Upper lobe of left lung (tissue), 4 donors: ENCODE measurements at regions not wholly inside any gene's neighbourhood (a gene's known extent, or its start where the extent isn't known, plus 50 kb on each side); places are given as distances from the start of the nearest gene placed in this dataset.
"Not testable (repeated sequence)": the region's sequence is repeated elsewhere in the genome, so short reads cannot be mapped to it uniquely, and the experiment has no call there.

ENCODE experiments used
- EP300 ChIP-seq, 4 donors: sonication (generic); formaldehyde crosslinking; IDR thresholded peaks; one replicate each; pipeline ENCODE4 v1.5.1; 2017; ENCODE audit warnings: antibody characterized with exemption in 4 of 4, control low read depth in 2 of 4
- POLR2A ChIP-seq, 4 donors: fragments of 450-650 bp; IDR thresholded peaks; one replicate each; pipeline ENCODE4 v1.5.1; 2016 to 2017; ENCODE audit warnings: antibody characterized with exemption in 4 of 4, mild to moderate bottlenecking in 2 of 4
- POLR2AphosphoS5 ChIP-seq, 2 donors: sonication (generic); formaldehyde crosslinking; IDR thresholded peaks; one replicate each; pipeline ENCODE4 v1.5.1; 2017; ENCODE audit warnings: antibody characterized with exemption in 2 of 2
- TF ChIP-seq, protein P1 (sequence below), 6 experiments: fragments of 450-650 bp in 4 of 6; fragments of 200-600 bp in 2 of 6; sonication (generic) in 2 of 6; IDR thresholded peaks; one replicate each; pipeline ENCODE4 v1.5.1; 2016 to 2019; ENCODE audit warnings: antibody characterized with exemption in 6 of 6

DNA sequence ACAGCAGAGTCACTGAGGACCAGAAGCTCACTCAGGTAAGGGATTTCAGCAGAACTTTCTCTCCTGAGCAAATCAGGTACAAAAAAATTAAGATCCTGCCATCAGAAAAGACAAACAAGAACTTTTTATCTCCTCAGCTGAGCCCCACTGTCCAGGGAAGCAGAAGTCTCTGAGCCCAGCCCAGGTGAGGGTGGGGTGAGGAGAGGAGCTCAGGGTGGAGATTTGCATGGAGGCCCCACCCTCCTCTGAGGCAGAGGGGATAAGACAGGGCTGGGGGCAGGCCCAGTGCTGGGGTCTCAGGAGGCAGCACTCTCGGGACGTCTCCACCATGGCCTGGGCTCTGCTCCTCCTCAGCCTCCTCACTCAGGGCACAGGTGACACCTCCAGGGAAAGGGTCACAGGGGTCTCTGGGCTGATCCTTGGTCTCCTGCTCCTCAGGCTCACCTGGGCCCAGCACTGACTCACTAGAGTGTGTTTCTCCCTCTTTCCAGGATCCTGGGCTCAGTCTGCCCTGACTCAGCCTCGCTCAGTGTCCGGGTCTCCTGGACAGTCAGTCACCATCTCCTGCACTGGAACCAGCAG lies 95.3 kb upstream of the IGLL5 start:
- TF ChIP-seq, protein P1, sequence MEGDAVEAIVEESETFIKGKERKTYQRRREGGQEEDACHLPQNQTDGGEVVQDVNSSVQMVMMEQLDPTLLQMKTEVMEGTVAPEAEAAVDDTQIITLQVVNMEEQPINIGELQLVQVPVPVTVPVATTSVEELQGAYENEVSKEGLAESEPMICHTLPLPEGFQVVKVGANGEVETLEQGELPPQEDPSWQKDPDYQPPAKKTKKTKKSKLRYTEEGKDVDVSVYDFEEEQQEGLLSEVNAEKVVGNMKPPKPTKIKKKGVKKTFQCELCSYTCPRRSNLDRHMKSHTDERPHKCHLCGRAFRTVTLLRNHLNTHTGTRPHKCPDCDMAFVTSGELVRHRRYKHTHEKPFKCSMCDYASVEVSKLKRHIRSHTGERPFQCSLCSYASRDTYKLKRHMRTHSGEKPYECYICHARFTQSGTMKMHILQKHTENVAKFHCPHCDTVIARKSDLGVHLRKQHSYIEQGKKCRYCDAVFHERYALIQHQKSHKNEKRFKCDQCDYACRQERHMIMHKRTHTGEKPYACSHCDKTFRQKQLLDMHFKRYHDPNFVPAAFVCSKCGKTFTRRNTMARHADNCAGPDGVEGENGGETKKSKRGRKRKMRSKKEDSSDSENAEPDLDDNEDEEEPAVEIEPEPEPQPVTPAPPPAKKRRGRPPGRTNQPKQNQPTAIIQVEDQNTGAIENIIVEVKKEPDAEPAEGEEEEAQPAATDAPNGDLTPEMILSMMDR (IDR thresholded peaks at IDR 0.05), result not testable (repeated sequence)
- TF ChIP-seq EP300, POLR2A, POLR2AphosphoS5 (IDR thresholded peaks at IDR 0.05): not testable (repeated sequence)
